ENCODE measurements at regions not wholly inside any gene's neighbourhood (a gene's known extent, or its start where the extent isn't known, plus 50 kb on each side); places are given as distances from the start of the nearest gene placed in this dataset.

- no peak overlapping the region for H3K4me3 ChIP-seq (ENCODE audit: low read depth, low read length)
- no peaks in the 10 kb centered on the region for H3K9me3 ChIP-seq (ENCODE audit: control insufficient read depth, insufficient read depth, low read length)
- TF ChIP-seq CTCF (IDR thresholded peaks at IDR 0.05; ENCODE audit: low read depth, low read length): no peak
- H3K27me3 ChIP-seq (ENCODE audit: control insufficient read depth, insufficient read depth, low read length): no peaks in the 10 kb centered on the region
- ChIA-PET CTCF (interaction anchor here (0.6 kb wide), 1 partner anchor 970 kb away, joined by 4 read pairs; no protein-coding TSS in a partner anchor), POLR2A (no interaction called here)
- no peak overlapping the region for H3K27ac ChIP-seq (ENCODE audit: low read depth, low read length)
- DNase-seq (ENCODE audit: low read depth, low spot score): no peak
Observed at GRCh38 chr3:144865948-144866347, 894.3 kb downstream of the DIPK2A start.

- ChIA-PET POLR2A (no interaction called here), CTCF (no interaction called here)
- Histone ChIP-seq H3K27me3 (ENCODE audit: control insufficient read depth, insufficient read depth, low read length) (no peaks in the 10 kb centered on the region), H3K27ac (ENCODE audit: low read depth, low read length) (no peak overlapping the region), H3K9me3 (ENCODE audit: control insufficient read depth, insufficient read depth, low read length) (no peaks in the 10 kb centered on the region), H3K4me3 (ENCODE audit: low read depth, low read length) (no peak overlapping the region)
- DNase-seq (ENCODE audit: low read depth, low spot score): no peak
- TF ChIP-seq CTCF (IDR thresholded peaks at IDR 0.05; ENCODE audit: low read depth, low read length): no peak
Observed at GRCh38 chr3:144866476-144866875, 894.9 kb downstream of the DIPK2A start.

- CTCF ChIA-PET: no interaction called here
- POLR2A ChIA-PET: no interaction called here
- no peaks in the 10 kb centered on the region for H3K9me3 ChIP-seq (ENCODE audit: control insufficient read depth, insufficient read depth, low read length)
- H3K27me3 ChIP-seq (ENCODE audit: control insufficient read depth, insufficient read depth, low read length): no peaks in the 10 kb centered on the region
- H3K4me3 ChIP-seq (ENCODE audit: low read depth, low read length): no peak overlapping the region
- no peak for DNase-seq (ENCODE audit: low read depth, low spot score)
- TF ChIP-seq CTCF (IDR thresholded peaks at IDR 0.05; ENCODE audit: low read depth, low read length): no peak
- no peak overlapping the region for H3K27ac ChIP-seq (ENCODE audit: low read depth, low read length)
Observed at GRCh38 chr3:144868506-144868905, 896.9 kb downstream of the DIPK2A start.

GRCh38 chr3:144873066-144873465, 901.4 kb downstream of the DIPK2A start:
- ChIA-PET CTCF (no interaction called here), POLR2A (no interaction called here)
- H3K4me3 ChIP-seq (ENCODE audit: low read depth, low read length): no peak overlapping the region

GRCh38 chr3:144875211-144875610, 903.6 kb downstream of the DIPK2A start:
- Histone ChIP-seq H3K4me3 (ENCODE audit: low read depth, low read length) (no peak overlapping the region), H3K27me3 (ENCODE audit: control insufficient read depth, insufficient read depth, low read length) (no peaks in the 10 kb centered on the region), H3K9me3 (ENCODE audit: control insufficient read depth, insufficient read depth, low read length) (no peaks in the 10 kb centered on the region), H3K27ac (ENCODE audit: low read depth, low read length) (no peak overlapping the region)
- ChIA-PET CTCF (no interaction called here), POLR2A (no interaction called here)
- no peak for DNase-seq (ENCODE audit: low read depth, low spot score)
- TF ChIP-seq CTCF (IDR thresholded peaks at IDR 0.05; ENCODE audit: low read depth, low read length): no peak

More at GRCh38 chr3:144873066-144873465, 901.4 kb downstream of the DIPK2A start:
- DNase-seq (ENCODE audit: low read depth, low spot score): no peak
- Histone ChIP-seq H3K27ac (ENCODE audit: low read depth, low read length) (no peak overlapping the region), H3K9me3 (ENCODE audit: control insufficient read depth, insufficient read depth, low read length) (no peaks in the 10 kb centered on the region), H3K27me3 (ENCODE audit: control insufficient read depth, insufficient read depth, low read length) (no peaks in the 10 kb centered on the region)
- no peak for TF ChIP-seq CTCF (IDR thresholded peaks at IDR 0.05; ENCODE audit: low read depth, low read length)
